K562 (cell line): ENCODE measurements at regions not wholly inside any gene's neighbourhood (a gene's known extent, or its start where the extent isn't known, plus 50 kb on each side); places are given as distances from the start of the nearest gene placed in this dataset.

ENCODE experiments used
- ATAC-seq: fragments of 200-7000 bp; cut with Tn5 transposase; 3 replicates; pipeline ENCODE4 v1.9.1; 2020; ENCODE audit warnings: moderate library complexity
- BruUV-seq: library from RNA; stranded (reverse); fragments of 400-500 nt; replicated peaks from 2 replicates; lab custom pipeline; 2021; lab: Mats Ljungman, UMichigan
- CTCF ChIA-PET: fragments of 300-600 bp; formaldehyde crosslinking; extraction: SDS; loops from one replicate; lab custom pipeline; 2021; ENCODE audit warnings: low intra/inter-chr PET ratio; lab: Yijun Ruan, JAX
- POLR2A ChIA-PET: fragments of 300-600, 350-650 bp; sonication (Branson Sonifier 250); formaldehyde crosslinking; extraction: SDS; loops from one replicate; lab custom pipeline; 2021; ENCODE audit warnings: antibody characterized with exemption, inconsistent platforms; lab: Yijun Ruan, JAX
- DNase-seq, 4 experiments: peaks; one replicate each; pipeline versions ENCODE4 v3.0.0 to v3.0.0-alpha.2; 2011 to 2018; ENCODE audit warnings: low spot score in 3 of 4, mixed read lengths in 3 of 4; ENCODE audit errors: extremely low read depth in 1 of 4
- FAIRE-seq: peaks from 2 replicates; lab custom pipeline; 2011; peaks lifted over from hg19 to GRCh38; lab: Jason Lieb, UNC
- H2AFZ ChIP-seq: 2 replicates; pipeline ENCODE4 v1.6.0; 2011; ENCODE audit warnings: low read depth, low read length, control low read depth, inconsistent platforms
- H3K27ac ChIP-seq: fragments of 200-600 bp; 3 replicates; pipeline ENCODE4 v1.8.0; 2011; ENCODE audit warnings: low read depth, mild to moderate bottlenecking, control low read depth, inconsistent platforms, low read length, moderate library complexity, mixed read lengths; ENCODE audit errors: extremely low read depth
- H3K27me3 ChIP-seq, 2 experiments: fragments of 300-600 bp in 1 of 2; 2 replicates in 1 of 2; 3 replicates in 1 of 2; pipeline versions ENCODE4 v1.6.0 to v1.8.0; 2011; ENCODE audit warnings: inconsistent platforms in 2 of 2, low read length in 2 of 2, mild to moderate bottlenecking in 1 of 2, mixed read lengths in 1 of 2, moderate library complexity in 1 of 2; ENCODE audit not compliant: control insufficient read depth in 2 of 2, insufficient read depth in 2 of 2
- H3K36me3 ChIP-seq: fragments of 300-600 bp; 3 replicates; pipeline ENCODE4 v1.8.0; 2011; ENCODE audit warnings: mild to moderate bottlenecking, low read length, inconsistent platforms; ENCODE audit not compliant: control insufficient read depth, insufficient read depth
- H3K4me1 ChIP-seq, 2 experiments: fragments of 200-600 bp in 1 of 2; replicated peaks in 1 of 2; 2 replicates in 1 of 2; 3 replicates in 1 of 2; pipeline versions ENCODE4 v1.5.1 to v1.8.0; 2011; ENCODE audit warnings: inconsistent platforms in 2 of 2, low read length in 2 of 2, mild to moderate bottlenecking in 1 of 2, mixed read lengths in 1 of 2, moderate library complexity in 1 of 2; ENCODE audit not compliant: control insufficient read depth in 2 of 2, insufficient read depth in 2 of 2
- H3K4me2 ChIP-seq: 2 replicates; pipeline ENCODE4 v1.6.1; 2011; ENCODE audit warnings: low read length, control low read depth, inconsistent platforms, mixed read lengths; ENCODE audit not compliant: insufficient read depth
- H3K4me3 ChIP-seq: fragments of 200-600 bp; sonication (generic), shearing (Covaris generic); 2 replicates; pipeline ENCODE4 v1.5.1; 2016; ENCODE audit warnings: control low read depth, inconsistent platforms
- H3K79me2 ChIP-seq: fragments of 200-600 bp; 3 replicates; pipeline ENCODE4 v1.8.0; 2011; ENCODE audit warnings: low read length, inconsistent platforms; ENCODE audit not compliant: control insufficient read depth, insufficient read depth
- H3K9ac ChIP-seq, 2 experiments: 2 replicates each; pipeline versions ENCODE4 v1.6.0 to v1.6.1; 2011; ENCODE audit warnings: low read depth in 2 of 2, low read length in 2 of 2, control low read depth in 1 of 2, inconsistent platforms in 1 of 2, mild to moderate bottlenecking in 1 of 2, mixed read lengths in 1 of 2; ENCODE audit not compliant: insufficient read depth in 1 of 2
- H3K9me1 ChIP-seq: one replicate; pipeline ENCODE4 v1.6.0; 2011; ENCODE audit warnings: inconsistent platforms, mild to moderate bottlenecking, low read length, moderate library complexity; ENCODE audit not compliant: control insufficient read depth, insufficient read depth
- H3K9me3 ChIP-seq: replicated peaks from 2 replicates; pipeline ENCODE4 v1.5.1; 2011; ENCODE audit warnings: low read depth, low read length, inconsistent platforms; ENCODE audit not compliant: control insufficient read depth, insufficient read depth
- H4K20me1 ChIP-seq: replicated peaks from 2 replicates; pipeline ENCODE4 v1.6.1; 2011; ENCODE audit warnings: low read length, inconsistent platforms, mixed read lengths; ENCODE audit not compliant: control insufficient read depth, insufficient read depth
- PREB ChIP-seq: sonication (generic); formaldehyde crosslinking; IDR thresholded peaks from 2 replicates; pipeline ENCODE4 v1.8.1; 2023; ENCODE audit warnings: mild to moderate bottlenecking, missing genetic modification reagents
- RAD21 ChIP-seq, 2 experiments: fragments of 250-450 bp in 1 of 2; fragments of 450-650 bp in 1 of 2; sonication (Bioruptor Pico) in 1 of 2; formaldehyde crosslinking in 1 of 2; IDR thresholded peaks in 1 of 2; conservative IDR thresholded peaks in 1 of 2; 2 replicates each; pipeline versions ENCODE4 v1.4.0 to v1.8.0; 2020 to 2022; ENCODE audit warnings: mild to moderate bottlenecking in 2 of 2, moderate library complexity in 1 of 2
- ZBTB5 ChIP-seq: fragments of 450-650 bp; IDR thresholded peaks from 2 replicates; pipeline ENCODE4 v1.6.1; 2017; ENCODE audit warnings: antibody characterized with exemption
- WGBS: fragments of 100-300 bp; shearing (Covaris generic); methylation state at CpG from one replicate; pipeline ENCODE4 v1.1.6; 2016; ENCODE audit warnings: low coverage, mixed read lengths; ENCODE audit not compliant: insufficient coverage; ENCODE audit errors: missing lambda C conversion rate; 5-methylcytosine and 5-hydroxymethylcytosine counted together
- in situ Hi-C: fragments of 300-500 bp; cut with MboI; formaldehyde crosslinking; loops from 4 replicates; pipeline ENCODE4 v1.15.0; 2018; ENCODE audit warnings: inconsistent platforms, mixed read lengths
- intact Hi-C: fragments of 100-400 bp; cut with micrococcal nuclease; formaldehyde crosslinking; loops from 2 replicates; pipeline ENCODE4 v1.14.2; 2022
- TF ChIP-seq, protein P1 (sequence below): fragments of 450-650 bp; formaldehyde crosslinking; IDR thresholded peaks from 2 replicates; pipeline ENCODE4 v1.4.0; 2020; ENCODE audit warnings: mild to moderate bottlenecking, moderate library complexity

- no peak overlapping the region for H3K4me2 ChIP-seq
- no peaks in the 10 kb centered on the region for H4K20me1 ChIP-seq
- no peaks in the 10 kb centered on the region for H3K9me3 ChIP-seq
- in situ Hi-C loops (no loop called here), intact Hi-C loops (no loop called here)
- H3K27ac ChIP-seq, result no peak overlapping the region
- no peak overlapping the region for H3K4me3 ChIP-seq
- no peak overlapping the region for H3K9ac ChIP-seq
- no peak overlapping the region for H2AFZ ChIP-seq
- BruUV-seq, result no TSS peak
- no peaks in the 10 kb centered on the region for H3K36me3 ChIP-seq
- no peaks in the 10 kb centered on the region for H3K79me2 ChIP-seq
- 0% methylated on average over 8 of the region's 8 CpGs for WGBS
- CTCF ChIA-PET, result no interaction called here
- ATAC-seq, result no peak
- no peaks in the 10 kb centered on the region for H3K9me1 ChIP-seq
- no peak for DNase-seq
- TF ChIP-seq PREB (no peak), ZBTB5 (no peak), RAD21 (CRISPR knock-in tag; conservative IDR thresholded peaks at IDR 0.05 in 1 of 2, IDR thresholded peaks at IDR 0.05 in 1 of 2) (no peak)
- TF ChIP-seq, protein P1, sequence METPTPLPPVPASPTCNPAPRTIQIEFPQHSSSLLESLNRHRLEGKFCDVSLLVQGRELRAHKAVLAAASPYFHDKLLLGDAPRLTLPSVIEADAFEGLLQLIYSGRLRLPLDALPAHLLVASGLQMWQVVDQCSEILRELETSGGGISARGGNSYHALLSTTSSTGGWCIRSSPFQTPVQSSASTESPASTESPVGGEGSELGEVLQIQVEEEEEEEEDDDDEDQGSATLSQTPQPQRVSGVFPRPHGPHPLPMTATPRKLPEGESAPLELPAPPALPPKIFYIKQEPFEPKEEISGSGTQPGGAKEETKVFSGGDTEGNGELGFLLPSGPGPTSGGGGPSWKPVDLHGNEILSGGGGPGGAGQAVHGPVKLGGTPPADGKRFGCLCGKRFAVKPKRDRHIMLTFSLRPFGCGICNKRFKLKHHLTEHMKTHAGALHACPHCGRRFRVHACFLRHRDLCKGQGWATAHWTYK (CRISPR knock-in tag), result no peak
- TF ChIP-seq, all 486 proteins: peak for 0
- H3K27me3 ChIP-seq, result peaks cover 0 to 19% of the 10 kb centered on the region in 2 experiments; a peak in 3 of 5 replicates
- FAIRE-seq, result no peak
- POLR2A ChIA-PET, result no interaction called here
- H3K4me1 ChIP-seq, result no peaks in the 10 kb centered on the region
Measured at GRCh38 chr6:165999279-165999678, 168.4 kb downstream of the TBXT start.
